Mammary epithelial cell (primary cell): ENCODE measurements at regions not wholly inside any gene's neighbourhood (a gene's known extent, or its start where the extent isn't known, plus 50 kb on each side); places are given as distances from the start of the nearest gene placed in this dataset.

Experiments
- EZH2 ChIP-seq: IDR thresholded peaks from 2 replicates; pipeline ENCODE4 v1.6.1; 2012; ENCODE audit warnings: low read length, inconsistent platforms, borderline replicate concordance
- TF ChIP-seq, protein P1 (sequence below), 2 donors: IDR thresholded peaks in 1 of 2; conservative IDR thresholded peaks in 1 of 2; 2 replicates each; pipeline ENCODE4 v1.5.1; 2011 to 2012; ENCODE audit warnings: inconsistent platforms in 2 of 2, low read length in 2 of 2, mild to moderate bottlenecking in 2 of 2, control low read depth in 1 of 2, low read depth in 1 of 2; ENCODE audit not compliant: insufficient read depth in 1 of 2; ENCODE audit errors: extremely low read depth in 1 of 2

DNA sequence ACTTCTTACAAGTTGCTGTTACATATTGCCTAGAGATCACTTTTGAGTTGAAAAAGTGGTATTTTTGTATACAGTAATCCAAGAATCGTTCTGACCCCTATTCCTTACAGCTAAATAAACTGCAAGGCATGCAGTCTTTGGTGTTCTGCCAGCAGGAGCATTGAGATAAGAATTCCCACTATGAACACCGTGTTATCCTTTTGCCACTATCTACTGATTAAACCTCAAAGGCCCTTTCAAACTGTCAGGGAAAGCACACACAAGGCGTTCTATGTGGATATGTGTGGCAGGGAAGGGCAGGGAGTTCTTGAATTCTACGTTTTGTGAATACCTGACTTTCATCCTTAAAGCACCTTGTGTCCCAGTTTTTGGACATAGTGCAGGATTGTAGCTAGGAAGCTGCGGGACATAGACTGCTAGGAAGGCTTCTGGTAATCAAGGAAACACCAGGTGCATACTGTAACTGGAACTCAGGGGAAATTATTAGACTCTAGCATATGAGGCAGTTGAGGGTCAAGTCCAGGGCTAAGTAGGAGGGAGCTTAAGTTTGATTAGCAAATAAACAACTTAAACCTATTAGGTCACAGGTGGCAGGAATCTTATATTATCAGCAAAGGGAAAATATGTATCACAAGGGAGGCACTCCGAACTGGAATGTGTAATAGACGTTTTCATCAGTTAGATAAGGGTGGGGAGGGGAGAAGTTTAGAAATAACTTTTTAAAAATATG is 506.6 kb downstream of the RNF144B start:
- TF ChIP-seq, protein P1, sequence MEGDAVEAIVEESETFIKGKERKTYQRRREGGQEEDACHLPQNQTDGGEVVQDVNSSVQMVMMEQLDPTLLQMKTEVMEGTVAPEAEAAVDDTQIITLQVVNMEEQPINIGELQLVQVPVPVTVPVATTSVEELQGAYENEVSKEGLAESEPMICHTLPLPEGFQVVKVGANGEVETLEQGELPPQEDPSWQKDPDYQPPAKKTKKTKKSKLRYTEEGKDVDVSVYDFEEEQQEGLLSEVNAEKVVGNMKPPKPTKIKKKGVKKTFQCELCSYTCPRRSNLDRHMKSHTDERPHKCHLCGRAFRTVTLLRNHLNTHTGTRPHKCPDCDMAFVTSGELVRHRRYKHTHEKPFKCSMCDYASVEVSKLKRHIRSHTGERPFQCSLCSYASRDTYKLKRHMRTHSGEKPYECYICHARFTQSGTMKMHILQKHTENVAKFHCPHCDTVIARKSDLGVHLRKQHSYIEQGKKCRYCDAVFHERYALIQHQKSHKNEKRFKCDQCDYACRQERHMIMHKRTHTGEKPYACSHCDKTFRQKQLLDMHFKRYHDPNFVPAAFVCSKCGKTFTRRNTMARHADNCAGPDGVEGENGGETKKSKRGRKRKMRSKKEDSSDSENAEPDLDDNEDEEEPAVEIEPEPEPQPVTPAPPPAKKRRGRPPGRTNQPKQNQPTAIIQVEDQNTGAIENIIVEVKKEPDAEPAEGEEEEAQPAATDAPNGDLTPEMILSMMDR (conservative IDR thresholded peaks at IDR 0.05 in 1 of 2, IDR thresholded peaks at IDR 0.05 in 1 of 2; ENCODE audit: extremely low read depth in 1 of 2, insufficient read depth in 1 of 2, low read depth in 1 of 2, low read length in 2 of 2): no peak
- no peak for TF ChIP-seq EZH2
